GM23338 (cell line): ENCODE measurements at regions not wholly inside any gene's neighbourhood (a gene's known extent, or its start where the extent isn't known, plus 50 kb on each side); places are given as distances from the start of the nearest gene placed in this dataset.

Source experiments
- ATAC-seq: fragments of 200-7000 bp; cut with Tn5 transposase; 3 replicates; pipeline ENCODE4 v1.9.1; 2020
- DNase-seq: peaks from one replicate; pipeline ENCODE4 v3.0.0-alpha.2; 2015; ENCODE audit warnings: low spot score
- H2AFZ ChIP-seq: fragments of 200-600 bp; sonication (generic); 2 replicates; pipeline ENCODE4 v1.8.0; 2016; ENCODE audit warnings: antibody characterized with exemption, mild to moderate bottlenecking, moderate library complexity
- H3F3A ChIP-seq: fragments of 200-600 bp; sonication (generic); replicated peaks from 2 replicates; pipeline ENCODE4 v1.8.0; 2017; ENCODE audit warnings: antibody characterized with exemption, mixed run types, low read depth
- H3K27ac ChIP-seq: fragments of 200-600 bp; sonication (generic); 2 replicates; pipeline ENCODE4 v1.6.1; 2016; ENCODE audit warnings: low read depth
- H3K27me3 ChIP-seq: fragments of 200-600 bp; sonication (generic); 2 replicates; pipeline ENCODE4 v1.8.0; 2016; ENCODE audit warnings: mild to moderate bottlenecking, mixed run types, moderate library complexity; ENCODE audit not compliant: insufficient read depth
- H3K36me3 ChIP-seq: fragments of 200-600 bp; sonication (generic); 2 replicates; pipeline ENCODE4 v1.8.0; 2016; ENCODE audit warnings: mild to moderate bottlenecking; ENCODE audit not compliant: insufficient read depth
- H3K4me1 ChIP-seq: fragments of 200-600 bp; sonication (generic); 2 replicates; pipeline ENCODE4 v1.8.0; 2016; ENCODE audit warnings: mild to moderate bottlenecking, moderate library complexity; ENCODE audit not compliant: insufficient read depth
- H3K4me2 ChIP-seq: fragments of 200-600 bp; sonication (generic); 2 replicates; pipeline ENCODE4 v1.7.1; 2017; ENCODE audit warnings: mixed run types
- H3K4me3 ChIP-seq: fragments of 200-600 bp; sonication (generic); 2 replicates; pipeline ENCODE4 v1.6.1; 2016; ENCODE audit warnings: mixed run types
- H3K79me2 ChIP-seq: fragments of 200-600 bp; sonication (generic); replicated peaks from 2 replicates; pipeline ENCODE4 v1.8.0; 2017; ENCODE audit warnings: mild to moderate bottlenecking; ENCODE audit not compliant: insufficient read depth
- H3K9me2 ChIP-seq: fragments of 200-600 bp; sonication (generic); 2 replicates; pipeline ENCODE4 v1.8.0; 2017; ENCODE audit not compliant: insufficient read depth
- H4K20me1 ChIP-seq: fragments of 200-600 bp; sonication (generic); replicated peaks from 2 replicates; pipeline ENCODE4 v1.8.0; 2017; ENCODE audit warnings: mild to moderate bottlenecking; ENCODE audit not compliant: insufficient read depth
- H3K27ac Mint-ChIP-seq: 2 replicates; pipeline ENCODE4 v1.8.0; 2020; ENCODE audit warnings: inconsistent platforms, mild to moderate bottlenecking, moderate library complexity, mixed read lengths
- H3K27me3 Mint-ChIP-seq: 3 replicates; pipeline ENCODE4 v1.8.0; 2022; ENCODE audit warnings: low read depth, mild to moderate bottlenecking, moderate library complexity, mixed read lengths, inconsistent platforms; ENCODE audit not compliant: insufficient read depth, poor library complexity
- H3K36me3 Mint-ChIP-seq: 3 replicates; pipeline ENCODE4 v1.8.0; 2021; ENCODE audit warnings: low read depth, mild to moderate bottlenecking, inconsistent platforms, moderate library complexity, mixed read lengths
- H3K4me1 Mint-ChIP-seq: 3 replicates; pipeline ENCODE4 v1.8.0; 2020; ENCODE audit warnings: mild to moderate bottlenecking, inconsistent platforms, mixed read lengths
- H3K4me3 Mint-ChIP-seq: 3 replicates; pipeline ENCODE4 v1.8.0; 2021; ENCODE audit warnings: moderate library complexity, mild to moderate bottlenecking, inconsistent platforms, mixed read lengths
- H3K9me3 Mint-ChIP-seq: 3 replicates; pipeline ENCODE4 v1.8.0; 2020; ENCODE audit warnings: moderate library complexity, mild to moderate bottlenecking, inconsistent platforms, mixed read lengths
- CREB1 ChIP-seq: fragments of 250-450 bp; sonication (Bioruptor Pico); IDR thresholded peaks from 2 replicates; pipeline ENCODE4 v1.5.0; 2020; ENCODE audit warnings: low read depth, mild to moderate bottlenecking, moderate library complexity
- CTCF ChIP-seq, 2 experiments: fragments of 200-600 bp in 1 of 2; sonication (generic) in 1 of 2; conservative IDR thresholded peaks; 2 replicates each; pipeline versions ENCODE4 v1.5.1 to v1.6.1; 2016 to 2017; ENCODE audit warnings: antibody characterized with exemption in 2 of 2, low read depth in 2 of 2, mild to moderate bottlenecking in 2 of 2, moderate library complexity in 1 of 2
- JUNB ChIP-seq: IDR thresholded peaks from one replicate; pipeline ENCODE4 v1.6.1; 2016; ENCODE audit warnings: antibody characterized with exemption; ENCODE audit not compliant: unreplicated experiment
- POLR2AphosphoS5 ChIP-seq: IDR thresholded peaks from 2 replicates; pipeline ENCODE4 v1.6.1; 2016; ENCODE audit warnings: antibody characterized with exemption, low read depth
- REST ChIP-seq: IDR thresholded peaks from one replicate; pipeline ENCODE4 v1.6.1; 2018; ENCODE audit warnings: antibody characterized with exemption; ENCODE audit not compliant: unreplicated experiment
- STAT1 ChIP-seq: IDR thresholded peaks from one replicate; pipeline ENCODE4 v1.6.1; 2016; ENCODE audit warnings: antibody characterized with exemption; ENCODE audit not compliant: unreplicated experiment
- ZNF331 ChIP-seq: fragments of 250-450 bp; sonication (Bioruptor Pico); IDR thresholded peaks from 2 replicates; pipeline ENCODE4 v1.5.0; 2020; ENCODE audit warnings: low read depth, mild to moderate bottlenecking, moderate library complexity
- TF ChIP-seq, protein P1 (sequence below): fragments of 250-450 bp; sonication (Bioruptor Pico); IDR thresholded peaks from 2 replicates; pipeline ENCODE4 v1.5.0; 2020; ENCODE audit warnings: mild to moderate bottlenecking, moderate library complexity

DNA sequence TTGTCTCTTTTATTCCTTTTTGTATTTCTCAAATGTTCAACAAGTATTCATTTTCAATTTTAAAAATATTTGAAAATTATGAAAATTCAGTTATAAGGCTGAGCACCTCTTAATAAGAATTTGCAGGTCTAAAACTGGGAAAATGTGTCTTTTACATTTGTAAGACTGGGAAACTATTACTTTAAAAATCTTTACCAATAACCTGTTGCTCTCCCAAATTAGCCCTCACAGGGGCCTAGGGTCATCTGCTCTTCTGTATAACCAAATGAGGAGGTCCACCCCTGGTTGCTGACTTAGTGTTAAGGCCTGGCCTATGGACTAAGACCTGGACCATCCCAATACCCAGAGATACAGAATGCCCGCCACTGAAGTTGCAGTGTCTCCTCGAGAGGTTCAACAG is 280.5 kb downstream of the PLPP3 start:
- H3K36me3 Mint-ChIP-seq = no peaks in the 10 kb centered on the region

GRCh38 chr1:56297904-56298303 is 281.5 kb downstream of the PLPP3 start:
- Histone ChIP-seq H3K4me2 (no peak overlapping the region), H3K36me3 (no peaks in the 10 kb centered on the region), H3K4me3 (no peak overlapping the region), H4K20me1 (no peaks in the 10 kb centered on the region), H2AFZ (no peak overlapping the region), H3K9me2 (peaks cover 23% of the 10 kb centered on the region), H3K27me3 (no peaks in the 10 kb centered on the region), H3K27ac (no peak overlapping the region), H3F3A (no peaks in the 10 kb centered on the region), H3K79me2 (no peaks in the 10 kb centered on the region), H3K4me1 (no peaks in the 10 kb centered on the region)
- H3K4me1 Mint-ChIP-seq = no peaks in the 10 kb centered on the region; the same call in 2 of the 3 replicates
- H3K4me3 Mint-ChIP-seq = no peak overlapping the region
- no peaks in the 10 kb centered on the region for H3K9me3 Mint-ChIP-seq
- H3K27ac Mint-ChIP-seq = no peak overlapping the region
- no peaks in the 10 kb centered on the region for H3K36me3 Mint-ChIP-seq
- no peak for ATAC-seq
- H3K27me3 Mint-ChIP-seq = no peaks in the 10 kb centered on the region
- no peak for DNase-seq
- TF ChIP-seq POLR2AphosphoS5 = no peak
- TF ChIP-seq JUNB = no peak
- TF ChIP-seq ZNF331 (CRISPR knock-in tag) = no peak
- no peak for TF ChIP-seq REST
- no peak for TF ChIP-seq CREB1 (CRISPR knock-in tag)
- TF ChIP-seq, protein P1, sequence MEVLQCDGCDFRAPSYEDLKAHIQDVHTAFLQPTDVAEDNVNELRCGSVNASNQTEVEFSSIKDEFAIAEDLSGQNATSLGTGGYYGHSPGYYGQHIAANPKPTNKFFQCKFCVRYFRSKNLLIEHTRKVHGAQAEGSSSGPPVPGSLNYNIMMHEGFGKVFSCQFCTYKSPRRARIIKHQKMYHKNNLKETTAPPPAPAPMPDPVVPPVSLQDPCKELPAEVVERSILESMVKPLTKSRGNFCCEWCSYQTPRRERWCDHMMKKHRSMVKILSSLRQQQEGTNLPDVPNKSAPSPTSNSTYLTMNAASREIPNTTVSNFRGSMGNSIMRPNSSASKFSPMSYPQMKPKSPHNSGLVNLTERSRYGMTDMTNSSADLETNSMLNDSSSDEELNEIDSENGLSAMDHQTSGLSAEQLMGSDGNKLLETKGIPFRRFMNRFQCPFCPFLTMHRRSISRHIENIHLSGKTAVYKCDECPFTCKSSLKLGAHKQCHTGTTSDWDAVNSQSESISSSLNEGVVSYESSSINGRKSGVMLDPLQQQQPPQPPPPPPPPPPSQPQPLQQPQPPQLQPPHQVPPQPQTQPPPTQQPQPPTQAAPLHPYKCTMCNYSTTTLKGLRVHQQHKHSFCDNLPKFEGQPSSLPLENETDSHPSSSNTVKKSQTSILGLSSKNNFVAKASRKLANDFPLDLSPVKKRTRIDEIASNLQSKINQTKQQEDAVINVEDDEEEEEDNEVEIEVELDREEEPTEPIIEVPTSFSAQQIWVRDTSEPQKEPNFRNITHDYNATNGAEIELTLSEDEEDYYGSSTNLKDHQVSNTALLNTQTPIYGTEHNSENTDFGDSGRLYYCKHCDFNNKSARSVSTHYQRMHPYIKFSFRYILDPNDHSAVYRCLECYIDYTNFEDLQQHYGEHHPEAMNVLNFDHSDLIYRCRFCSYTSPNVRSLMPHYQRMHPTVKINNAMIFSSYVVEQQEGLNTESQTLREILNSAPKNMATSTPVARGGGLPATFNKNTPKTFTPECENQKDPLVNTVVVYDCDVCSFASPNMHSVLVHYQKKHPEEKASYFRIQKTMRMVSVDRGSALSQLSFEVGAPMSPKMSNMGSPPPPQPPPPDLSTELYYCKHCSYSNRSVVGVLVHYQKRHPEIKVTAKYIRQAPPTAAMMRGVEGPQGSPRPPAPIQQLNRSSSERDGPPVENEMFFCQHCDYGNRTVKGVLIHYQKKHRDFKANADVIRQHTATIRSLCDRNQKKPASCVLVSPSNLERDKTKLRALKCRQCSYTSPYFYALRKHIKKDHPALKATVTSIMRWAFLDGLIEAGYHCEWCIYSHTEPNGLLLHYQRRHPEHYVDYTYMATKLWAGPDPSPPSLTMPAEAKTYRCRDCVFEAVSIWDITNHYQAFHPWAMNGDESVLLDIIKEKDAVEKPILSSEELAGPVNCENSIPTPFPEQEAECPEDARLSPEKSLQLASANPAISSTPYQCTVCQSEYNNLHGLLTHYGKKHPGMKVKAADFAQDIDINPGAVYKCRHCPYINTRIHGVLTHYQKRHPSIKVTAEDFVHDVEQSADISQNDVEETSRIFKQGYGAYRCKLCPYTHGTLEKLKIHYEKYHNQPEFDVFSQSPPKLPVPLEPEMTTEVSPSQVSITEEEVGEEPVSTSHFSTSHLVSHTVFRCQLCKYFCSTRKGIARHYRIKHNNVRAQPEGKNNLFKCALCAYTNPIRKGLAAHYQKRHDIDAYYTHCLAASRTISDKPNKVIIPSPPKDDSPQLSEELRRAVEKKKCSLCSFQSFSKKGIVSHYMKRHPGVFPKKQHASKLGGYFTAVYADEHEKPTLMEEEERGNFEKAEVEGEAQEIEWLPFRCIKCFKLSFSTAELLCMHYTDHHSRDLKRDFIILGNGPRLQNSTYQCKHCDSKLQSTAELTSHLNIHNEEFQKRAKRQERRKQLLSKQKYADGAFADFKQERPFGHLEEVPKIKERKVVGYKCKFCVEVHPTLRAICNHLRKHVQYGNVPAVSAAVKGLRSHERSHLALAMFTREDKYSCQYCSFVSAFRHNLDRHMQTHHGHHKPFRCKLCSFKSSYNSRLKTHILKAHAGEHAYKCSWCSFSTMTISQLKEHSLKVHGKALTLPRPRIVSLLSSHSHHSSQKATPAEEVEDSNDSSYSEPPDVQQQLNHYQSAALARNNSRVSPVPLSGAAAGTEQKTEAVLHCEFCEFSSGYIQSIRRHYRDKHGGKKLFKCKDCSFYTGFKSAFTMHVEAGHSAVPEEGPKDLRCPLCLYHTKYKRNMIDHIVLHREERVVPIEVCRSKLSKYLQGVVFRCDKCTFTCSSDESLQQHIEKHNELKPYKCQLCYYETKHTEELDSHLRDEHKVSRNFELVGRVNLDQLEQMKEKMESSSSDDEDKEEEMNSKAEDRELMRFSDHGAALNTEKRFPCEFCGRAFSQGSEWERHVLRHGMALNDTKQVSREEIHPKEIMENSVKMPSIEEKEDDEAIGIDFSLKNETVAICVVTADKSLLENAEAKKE (CRISPR knock-in tag) = no peak

More for the DNA sequence above, 280.5 kb downstream of the PLPP3 start:
- no peak overlapping the region for H3K4me3 Mint-ChIP-seq
- H3K4me3 ChIP-seq = no peak overlapping the region
- TF ChIP-seq STAT1 (no peak), CTCF (conservative IDR thresholded peaks at IDR 0.05; ENCODE audit: low read depth in 2 of 2) (no peak)
- no peak overlapping the region for H3K4me2 ChIP-seq
- H3K27ac ChIP-seq = no peak overlapping the region
- H3K9me2 ChIP-seq = peaks cover 17% of the 10 kb centered on the region
- no peaks in the 10 kb centered on the region for H3K9me3 Mint-ChIP-seq
- ATAC-seq (no peak), DNase-seq (no peak)
- H3K36me3 ChIP-seq = no peaks in the 10 kb centered on the region
- no peaks in the 10 kb centered on the region for H4K20me1 ChIP-seq
- H3K27me3 Mint-ChIP-seq = no peaks in the 10 kb centered on the region
- no peaks in the 10 kb centered on the region for H3K79me2 ChIP-seq
- no peaks in the 10 kb centered on the region for H3F3A ChIP-seq
- H3K27ac Mint-ChIP-seq = no peak overlapping the region
- H3K27me3 ChIP-seq = no peaks in the 10 kb centered on the region
- no peaks in the 10 kb centered on the region; the same call in 2 of the 3 replicates for H3K4me1 Mint-ChIP-seq
- no peaks in the 10 kb centered on the region for H3K4me1 ChIP-seq
- no peak overlapping the region for H2AFZ ChIP-seq
